ENCODE measurements at regions not wholly inside any gene's neighbourhood (a gene's known extent, or its start where the extent isn't known, plus 50 kb on each side); places are given as distances from the start of the nearest gene placed in this dataset.
"Not testable (repeated sequence)": the region's sequence is repeated elsewhere in the genome, so short reads cannot be mapped to it uniquely, and the experiment has no call there.

- TF ChIP-seq CTCF (IDR thresholded peaks at IDR 0.05; ENCODE audit: low read depth, low read length, poor library complexity, severe bottlenecking); EZH2phosphoT487 (IDR thresholded peaks at IDR 0.05; ENCODE audit: borderline replicate concordance, low read length): not testable (repeated sequence)
Measured at GRCh38 chr3:30541156-30541555, 65.2 kb upstream of the TGFBR2 start.

Data from DOHH2 (cell line).